ENCODE measurements at regions not wholly inside any gene's neighbourhood (a gene's known extent, or its start where the extent isn't known, plus 50 kb on each side); places are given as distances from the start of the nearest gene placed in this dataset.
"Not testable (repeated sequence)": the region's sequence is repeated elsewhere in the genome, so short reads cannot be mapped to it uniquely, and the experiment has no call there.

DNA sequence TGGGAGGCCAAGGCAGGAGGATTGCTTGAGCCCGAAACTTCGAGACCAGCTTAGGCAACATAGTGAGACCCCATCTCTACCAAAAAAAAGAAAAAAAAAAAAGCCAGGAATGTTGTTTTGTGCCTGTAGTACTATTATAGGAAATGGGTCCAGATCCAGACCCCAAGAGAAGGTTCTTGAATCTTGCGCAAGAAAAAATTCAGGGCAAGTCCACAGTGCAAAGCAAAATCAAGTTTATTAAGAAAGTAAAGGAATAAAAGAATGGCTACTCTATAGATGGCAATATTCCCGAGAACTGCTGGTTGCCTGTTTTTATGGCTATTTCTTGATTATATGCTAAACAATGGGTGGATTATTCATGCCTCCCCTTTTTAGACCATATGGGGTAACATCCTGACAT lies 51.2 kb upstream of the RDX start:
- peaks cover 30% of the 10 kb centered on the region for H3K4me1 Mint-ChIP-seq (ENCODE audit: low read depth)
- no peaks in the 10 kb centered on the region for H3K36me3 Mint-ChIP-seq
- no peaks in the 10 kb centered on the region for H3K9me3 Mint-ChIP-seq (ENCODE audit: low read depth)
- no peak overlapping the region for H3K4me3 Mint-ChIP-seq
- H3K27ac Mint-ChIP-seq: no peak overlapping the region
- H3K27me3 Mint-ChIP-seq: no peaks in the 10 kb centered on the region

GRCh38 chr11:110349138-110349996 lies 53.0 kb upstream of the RDX start:
- Mint-ChIP-seq H3K9me3 (ENCODE audit: low read depth) (no peaks in the 10 kb centered on the region), H3K27ac (peak overlapping the region; percentile 97), H3K36me3 (no peaks in the 10 kb centered on the region), H3K4me1 (ENCODE audit: low read depth) (peaks cover 30% of the 10 kb centered on the region), H3K4me3 (peak overlapping the region; percentile 64), H3K27me3 (no peaks in the 10 kb centered on the region)

DNA sequence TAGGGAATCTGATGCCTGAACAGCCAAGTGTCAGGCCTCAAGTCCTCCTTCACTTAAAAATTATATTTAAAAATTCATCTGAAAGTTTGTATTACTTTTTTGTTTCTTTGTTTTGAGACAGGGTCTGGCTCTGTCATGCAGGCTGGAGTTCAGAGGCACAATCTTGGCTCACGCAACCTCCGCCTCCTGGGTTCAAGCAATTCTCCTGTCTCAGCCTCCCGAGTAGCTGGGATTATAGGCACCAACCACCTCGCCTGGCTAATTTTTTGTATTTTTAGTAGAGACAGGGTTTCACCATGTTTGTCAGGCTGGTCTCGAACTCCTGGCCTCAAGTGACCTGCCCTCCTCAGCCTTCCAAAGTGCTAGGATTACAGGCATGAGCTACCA lies 53.6 kb upstream of the RDX start:
- not testable (repeated sequence) for H3K27me3 Mint-ChIP-seq; H3K9me3 Mint-ChIP-seq (ENCODE audit: low read depth); H3K4me3 Mint-ChIP-seq; H3K36me3 Mint-ChIP-seq
- Mint-ChIP-seq H3K27ac (peak overlapping the region; percentile 97), H3K4me1 (ENCODE audit: low read depth) (peaks cover 28% of the 10 kb centered on the region)

DNA sequence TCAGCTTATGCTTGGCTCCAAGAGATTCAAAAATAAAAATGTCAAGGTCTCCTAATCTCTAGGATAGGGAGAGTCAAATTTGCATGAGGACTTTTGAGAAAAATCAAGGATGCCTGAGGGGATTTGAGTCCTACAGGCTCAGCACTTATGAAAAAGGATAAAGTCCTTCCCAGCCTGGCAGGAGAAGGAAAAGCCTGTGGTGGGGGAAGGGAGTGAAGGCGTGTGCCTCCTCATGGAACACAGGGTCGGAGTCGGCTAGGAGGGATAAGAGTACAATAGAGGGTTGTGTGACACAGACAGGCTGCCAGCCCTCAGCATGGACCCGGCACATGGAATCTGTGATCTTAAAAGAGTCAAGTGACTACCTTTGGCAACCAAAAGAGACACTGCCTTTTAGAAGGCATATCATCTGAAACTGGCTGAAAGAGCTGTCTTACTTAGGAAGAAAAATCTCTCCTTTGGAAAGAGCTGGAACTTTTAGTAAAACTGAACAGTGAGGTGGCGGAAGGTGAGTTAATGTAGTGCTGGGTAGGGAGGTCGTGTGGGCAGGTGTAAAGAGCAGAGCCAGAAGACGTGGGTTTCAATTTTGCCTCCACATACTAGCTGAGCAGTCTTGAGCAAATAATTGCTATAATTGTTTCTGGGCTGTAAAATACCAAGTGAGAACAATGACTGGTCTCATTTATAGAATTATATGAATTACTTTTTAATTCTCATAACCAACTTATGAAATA lies 58.8 kb upstream of the RDX start:
- Mint-ChIP-seq H3K36me3 (no peaks in the 10 kb centered on the region), H3K27me3 (no peaks in the 10 kb centered on the region), H3K27ac (peak overlapping the region; percentile 23), H3K4me1 (ENCODE audit: low read depth) (peaks cover 8% of the 10 kb centered on the region), H3K4me3 (no peak overlapping the region), H3K9me3 (ENCODE audit: low read depth) (no peaks in the 10 kb centered on the region)

DNA sequence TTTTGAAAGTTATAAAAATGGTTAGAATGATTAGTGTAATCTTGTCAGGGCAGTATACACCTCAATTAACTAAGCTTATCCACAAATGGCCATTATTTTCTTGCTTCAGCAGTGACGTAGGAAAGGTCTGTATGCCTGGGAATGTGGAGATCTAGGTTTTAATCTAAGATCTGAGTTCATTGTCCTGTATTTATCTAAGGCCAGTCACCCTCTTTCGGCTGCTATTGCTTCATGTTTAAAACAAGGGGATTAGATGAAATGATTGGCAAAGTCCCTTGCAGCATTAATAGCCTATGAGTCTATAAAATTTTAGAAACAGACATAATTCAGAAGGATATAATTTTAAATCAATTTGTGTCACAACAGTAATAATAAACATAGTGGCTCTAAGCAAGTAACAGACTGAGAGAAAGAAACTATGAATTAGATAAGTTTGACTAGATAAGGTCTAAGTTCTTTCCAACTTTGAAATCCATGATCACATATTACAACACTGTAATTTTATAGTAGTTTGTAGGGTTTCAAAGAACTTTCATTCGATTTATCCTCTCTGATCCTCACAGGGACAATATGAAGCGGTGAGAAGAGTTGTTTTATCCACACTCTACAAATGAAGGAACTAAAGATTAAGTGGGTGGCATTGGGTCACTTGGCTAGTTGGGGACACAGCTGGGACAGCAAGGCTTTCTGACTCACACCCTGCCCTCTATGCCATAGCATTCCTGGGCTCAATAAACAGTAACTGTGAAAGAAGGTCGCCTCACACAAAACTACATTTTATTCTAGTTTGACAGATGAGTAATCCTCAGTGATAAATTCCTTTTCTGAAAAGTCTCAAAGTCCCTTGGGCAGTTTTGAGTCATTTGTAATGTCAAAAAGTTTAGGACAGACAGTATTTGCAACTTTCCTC lies 60.6 kb upstream of the RDX start:
- no peak overlapping the region for H3K4me3 Mint-ChIP-seq
- peaks cover 6% of the 10 kb centered on the region for H3K4me1 Mint-ChIP-seq (ENCODE audit: low read depth)
- peak overlapping the region; percentile 43 for H3K27ac Mint-ChIP-seq
- H3K9me3 Mint-ChIP-seq (ENCODE audit: low read depth): no peaks in the 10 kb centered on the region
- no peaks in the 10 kb centered on the region for H3K27me3 Mint-ChIP-seq
- no peaks in the 10 kb centered on the region for H3K36me3 Mint-ChIP-seq

DNA sequence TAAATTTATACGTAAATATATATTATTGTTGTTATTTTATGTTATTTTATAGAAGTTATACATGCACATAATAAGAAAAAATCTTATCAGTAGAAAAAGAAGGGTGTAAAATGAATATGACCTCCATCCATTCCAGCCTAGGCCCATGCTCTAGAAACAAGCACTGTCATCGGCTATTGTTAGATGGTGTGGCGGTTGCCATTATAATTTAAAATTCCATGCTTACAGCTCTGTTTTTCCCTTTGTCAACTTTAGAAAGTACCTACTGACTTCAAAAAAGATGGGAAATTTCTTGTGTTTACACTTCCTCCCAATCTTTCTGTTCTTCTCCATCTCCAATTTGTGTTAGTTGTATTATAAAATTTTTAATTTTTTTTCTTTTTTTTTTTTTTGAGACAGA lies 61.9 kb upstream of the RDX start:
- Mint-ChIP-seq H3K36me3 (no peaks in the 10 kb centered on the region), H3K27me3 (no peaks in the 10 kb centered on the region), H3K4me1 (ENCODE audit: low read depth) (peaks cover 6% of the 10 kb centered on the region), H3K27ac (no peak overlapping the region), H3K4me3 (no peak overlapping the region), H3K9me3 (ENCODE audit: low read depth) (no peaks in the 10 kb centered on the region)

DNA sequence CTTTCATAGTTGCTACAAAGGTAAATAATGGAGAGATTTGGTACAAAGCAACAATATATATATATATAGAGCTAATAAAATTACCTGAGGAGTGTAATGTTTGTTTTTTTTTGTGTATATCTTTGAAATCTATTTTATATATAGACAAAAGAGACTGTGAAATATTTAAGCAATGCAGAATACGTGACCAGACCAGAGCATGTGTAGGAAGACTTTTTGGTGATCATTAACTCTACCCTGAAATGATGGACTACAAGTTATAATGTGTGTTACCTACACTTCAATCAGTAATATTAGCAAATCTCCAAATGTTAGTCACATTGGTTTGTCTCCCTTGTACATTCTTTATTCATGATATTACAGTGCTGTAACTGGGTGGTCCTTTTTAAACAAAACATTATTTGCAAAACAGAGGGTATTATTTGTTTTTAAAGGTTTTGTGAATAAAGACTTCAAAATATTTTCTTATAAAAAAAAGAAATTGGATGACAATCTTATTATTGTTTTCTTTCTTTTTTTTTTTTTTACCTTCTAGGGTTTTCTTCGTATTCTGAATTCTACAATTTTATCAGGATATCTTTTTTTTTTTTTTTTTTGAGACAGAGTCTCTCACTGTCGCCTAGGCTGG lies 64.5 kb upstream of the RDX start:
- H3K4me3 Mint-ChIP-seq; H3K36me3 Mint-ChIP-seq; H3K27ac Mint-ChIP-seq; H3K9me3 Mint-ChIP-seq (ENCODE audit: low read depth); H3K27me3 Mint-ChIP-seq; H3K4me1 Mint-ChIP-seq (ENCODE audit: low read depth): not testable (repeated sequence)

GRCh38 chr11:110362971-110363509 lies 66.6 kb upstream of the RDX start:
- Mint-ChIP-seq H3K36me3 (no peaks in the 10 kb centered on the region), H3K27me3 (no peaks in the 10 kb centered on the region), H3K4me3 (no peak overlapping the region), H3K4me1 (ENCODE audit: low read depth) (no peaks in the 10 kb centered on the region), H3K27ac (no peak overlapping the region), H3K9me3 (ENCODE audit: low read depth) (no peaks in the 10 kb centered on the region)

DNA sequence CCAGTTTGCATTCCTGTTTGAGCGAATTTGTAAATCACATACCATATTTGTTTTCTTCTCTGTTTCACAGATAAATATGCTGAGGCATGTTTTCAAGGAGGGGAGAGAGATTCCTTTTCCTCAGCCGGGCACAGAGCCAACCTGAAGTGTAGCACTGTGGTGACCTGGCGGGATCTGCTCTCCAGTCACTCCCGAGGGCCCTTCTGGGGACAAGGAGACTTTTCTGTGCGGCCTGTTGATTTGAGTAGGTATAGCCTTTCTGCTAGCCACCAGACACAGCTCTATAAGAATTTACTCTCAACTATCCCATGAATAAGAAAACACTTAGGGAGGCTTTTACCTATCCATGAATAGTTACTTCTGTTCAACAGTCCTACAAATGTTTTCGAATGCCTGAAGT lies 63.5 kb upstream of the FDX1 start:
- no peak overlapping the region for H3K27ac Mint-ChIP-seq
- no peaks in the 10 kb centered on the region for H3K4me1 Mint-ChIP-seq (ENCODE audit: low read depth)
- H3K36me3 Mint-ChIP-seq: no peaks in the 10 kb centered on the region
- H3K4me3 Mint-ChIP-seq: no peak overlapping the region
- no peaks in the 10 kb centered on the region for H3K9me3 Mint-ChIP-seq (ENCODE audit: low read depth)
- H3K27me3 Mint-ChIP-seq: no peaks in the 10 kb centered on the region

GRCh38 chr11:110367571-110367970 lies 62.2 kb upstream of the FDX1 start:
- H3K9me3 Mint-ChIP-seq (ENCODE audit: low read depth): no peaks in the 10 kb centered on the region
- no peaks in the 10 kb centered on the region for H3K36me3 Mint-ChIP-seq
- H3K27ac Mint-ChIP-seq: no peak overlapping the region
- H3K27me3 Mint-ChIP-seq: no peaks in the 10 kb centered on the region
- no peak overlapping the region for H3K4me3 Mint-ChIP-seq
- H3K4me1 Mint-ChIP-seq (ENCODE audit: low read depth): no peaks in the 10 kb centered on the region

- Mint-ChIP-seq H3K4me3 (no peak overlapping the region), H3K9me3 (ENCODE audit: low read depth) (no peaks in the 10 kb centered on the region), H3K27me3 (no peaks in the 10 kb centered on the region), H3K4me1 (ENCODE audit: low read depth) (no peaks in the 10 kb centered on the region), H3K27ac (no peak overlapping the region), H3K36me3 (no peaks in the 10 kb centered on the region)
Observed at GRCh38 chr11:110371084-110371483, 58.7 kb upstream of the FDX1 start.

DNA sequence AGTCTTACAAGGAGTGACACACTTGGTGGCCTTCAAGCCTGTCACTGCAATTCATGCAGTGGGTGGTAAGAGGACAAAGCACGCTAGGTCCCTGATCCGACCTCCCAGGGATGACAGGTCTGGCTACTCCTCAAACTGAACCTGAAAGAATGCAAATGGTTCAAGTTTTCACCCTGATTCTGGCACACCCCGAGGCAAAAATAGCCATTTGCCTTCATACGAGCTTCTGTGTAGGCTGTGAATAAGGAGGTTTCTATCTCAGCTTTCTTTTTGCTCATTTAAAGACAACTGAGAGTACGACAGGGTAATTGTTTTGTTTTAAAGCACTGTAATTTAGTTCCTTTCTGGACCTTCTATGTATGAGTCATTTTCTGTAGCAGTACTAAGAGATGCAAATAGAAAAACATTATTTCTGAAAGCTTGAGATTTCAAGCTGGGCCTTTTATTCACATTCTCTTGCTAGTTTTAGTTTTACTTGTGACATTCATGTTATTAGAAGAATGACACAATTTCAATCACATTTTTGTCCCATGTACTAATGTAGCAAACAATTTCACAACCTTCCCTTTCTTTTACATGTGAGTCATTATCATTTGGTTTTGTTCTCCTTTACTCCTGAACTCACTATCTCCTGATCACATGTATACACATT lies 56.6 kb upstream of the FDX1 start:
- Mint-ChIP-seq H3K4me1 (ENCODE audit: low read depth) (peaks cover 4% of the 10 kb centered on the region), H3K36me3 (no peaks in the 10 kb centered on the region), H3K27ac (peak overlapping the region; percentile 77), H3K9me3 (ENCODE audit: low read depth) (no peaks in the 10 kb centered on the region), H3K27me3 (peaks cover 2% of the 10 kb centered on the region), H3K4me3 (no peak overlapping the region)

DNA sequence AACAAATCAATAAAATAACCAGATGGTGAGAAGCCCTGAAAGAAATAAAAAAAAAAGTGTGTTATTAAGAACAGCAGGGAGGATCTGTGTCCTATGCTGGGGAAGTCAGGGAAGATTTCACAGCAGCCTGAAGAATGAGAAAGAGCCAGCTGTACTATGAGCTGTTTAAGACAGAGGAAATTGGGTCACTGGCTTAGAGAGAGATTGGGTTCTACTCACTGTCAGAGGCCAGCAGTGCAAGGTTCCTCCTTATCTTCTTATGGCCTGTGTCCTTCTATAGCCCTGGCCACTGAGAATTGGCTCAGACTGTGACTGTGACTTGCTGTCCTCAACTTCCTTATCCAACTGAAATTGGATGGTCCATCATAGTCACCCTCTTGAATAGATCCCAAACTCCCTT lies 54.8 kb upstream of the FDX1 start:
- Mint-ChIP-seq H3K9me3 (ENCODE audit: low read depth) (no peaks in the 10 kb centered on the region), H3K4me3 (no peak overlapping the region), H3K27ac (no peak overlapping the region), H3K27me3 (peaks cover 2% of the 10 kb centered on the region), H3K36me3 (no peaks in the 10 kb centered on the region), H3K4me1 (ENCODE audit: low read depth) (peaks cover 4% of the 10 kb centered on the region)

DNA sequence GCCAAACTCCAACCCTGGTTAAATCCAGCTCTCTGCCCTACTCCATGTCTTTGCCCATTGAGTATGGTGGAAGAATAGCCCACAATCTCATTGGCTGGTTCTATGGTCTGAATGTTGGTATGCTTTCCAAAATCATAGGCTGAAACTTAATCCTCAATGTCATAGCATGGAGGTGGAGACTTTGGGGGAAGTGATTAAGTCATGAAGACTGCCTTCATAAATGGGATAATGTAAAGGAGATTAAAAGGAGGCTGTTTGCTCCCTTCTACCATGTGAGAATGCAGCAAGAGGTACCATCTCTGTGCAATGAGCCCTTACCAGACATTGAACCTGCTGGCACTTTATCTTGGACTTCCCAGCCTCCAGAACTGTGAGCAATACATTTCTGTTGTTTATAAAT lies 54.4 kb upstream of the FDX1 start:
- Mint-ChIP-seq H3K27me3 (peaks cover 2% of the 10 kb centered on the region), H3K9me3 (ENCODE audit: low read depth) (no peaks in the 10 kb centered on the region), H3K27ac (no peak overlapping the region), H3K4me1 (ENCODE audit: low read depth) (peaks cover 4% of the 10 kb centered on the region), H3K4me3 (no peak overlapping the region), H3K36me3 (no peaks in the 10 kb centered on the region)

Measured in activated naive CD8-positive, alpha-beta T cell (primary cell).